HG02759 (cell line): ENCODE measurements at regions not wholly inside any gene's neighbourhood (a gene's known extent, or its start where the extent isn't known, plus 50 kb on each side); places are given as distances from the start of the nearest gene placed in this dataset.
"Not testable (repeated sequence)": the region's sequence is repeated elsewhere in the genome, so short reads cannot be mapped to it uniquely, and the experiment has no call there.

Source experiments
- ATAC-seq: cut with Tn5 transposase; IDR thresholded peaks from one replicate; pipeline ENCODE4 v1.9.1; 2021; ENCODE audit warnings: mild to moderate bottlenecking, moderate library complexity; ENCODE audit not compliant: unreplicated experiment

DNA sequence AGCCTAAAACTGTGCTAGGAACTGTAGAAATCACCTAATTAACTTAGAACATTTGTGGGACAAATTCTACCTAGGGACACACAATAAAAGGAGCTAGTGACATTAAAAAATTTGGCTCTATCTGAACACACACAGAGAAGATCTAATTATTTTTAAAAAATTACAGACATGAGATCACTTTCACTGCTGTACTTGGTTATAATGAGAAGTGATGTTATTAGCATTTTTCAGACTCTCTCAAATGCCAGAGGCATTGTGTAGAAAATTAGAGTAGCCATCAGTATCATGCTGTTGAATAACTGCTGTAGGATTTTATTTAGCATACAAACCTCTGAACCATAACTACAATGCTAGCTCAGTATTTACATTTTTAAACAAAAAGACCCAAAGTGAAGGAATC, 109.1 kb upstream of the ANK2 start:
- no peak for ATAC-seq

DNA sequence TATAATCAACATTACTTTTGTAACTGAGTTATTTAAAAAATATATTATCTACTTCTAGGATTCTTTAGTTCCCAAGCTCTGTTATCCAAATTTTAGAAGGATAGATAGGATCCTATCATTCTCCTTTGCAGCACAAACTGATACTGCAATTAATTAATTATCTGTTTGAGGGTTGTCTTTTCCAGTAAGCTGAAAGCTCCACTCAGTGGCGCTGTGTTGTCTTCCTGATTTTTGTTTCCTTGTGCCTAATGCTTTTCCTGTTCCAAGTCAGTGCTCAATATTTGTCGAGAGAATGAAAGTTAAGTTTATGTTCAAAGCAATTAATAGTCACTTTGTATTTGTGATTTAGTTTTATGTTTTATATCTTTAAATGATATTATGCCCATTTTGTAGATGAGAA, 107.4 kb upstream of the ANK2 start:
- ATAC-seq = no peak

DNA sequence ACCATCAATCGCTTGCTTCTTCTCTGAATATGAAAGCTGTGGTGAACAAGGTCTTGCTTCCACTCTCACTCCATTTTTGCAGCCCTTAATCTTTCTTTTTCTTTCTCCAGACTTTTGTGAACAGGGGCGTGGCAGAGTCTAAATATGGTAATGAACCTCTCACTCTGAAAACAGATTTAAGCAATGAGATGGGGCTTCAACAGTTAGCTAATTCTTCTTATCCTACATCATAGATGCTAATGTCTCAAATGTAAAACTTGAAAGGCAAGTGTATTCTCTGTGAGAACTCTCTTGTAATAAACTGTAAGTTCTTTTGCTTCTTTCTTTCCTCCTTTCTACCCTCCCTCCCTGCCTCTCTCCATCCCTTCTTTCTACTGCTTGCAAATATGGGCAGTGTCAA, 106.5 kb upstream of the ANK2 start:
- no peak for ATAC-seq

- ATAC-seq = no peak
Observed at GRCh38 chr4:112944006-112944405, 105.4 kb upstream of the ANK2 start.

DNA sequence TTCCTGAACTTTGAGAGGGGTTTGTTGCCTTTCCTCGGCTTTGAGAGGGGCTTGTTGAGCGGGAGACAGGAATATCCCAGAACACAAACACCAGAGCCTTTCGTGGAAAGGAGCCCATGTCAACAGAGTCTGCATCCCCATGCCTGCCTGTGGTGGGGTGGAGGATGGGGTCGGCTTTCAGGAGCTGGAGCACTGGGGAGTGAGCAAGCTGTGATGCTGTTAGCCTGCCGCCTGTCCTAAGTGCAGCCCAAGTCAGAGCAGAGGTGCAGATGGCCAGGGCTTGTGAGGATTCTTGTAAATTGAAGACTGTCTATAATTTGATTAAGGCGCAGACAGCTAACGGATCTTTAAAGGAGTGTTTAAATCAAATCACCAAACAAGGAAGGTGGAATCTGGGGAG, 103.3 kb upstream of the ANK2 start:
- ATAC-seq = no peak

- no peak for ATAC-seq
Observed at GRCh38 chr4:112947616-112948015, 101.8 kb upstream of the ANK2 start.

GRCh38 chr4:112951362-112952312, 97.8 kb upstream of the ANK2 start:
- ATAC-seq = no peak

GRCh38 chr4:112952313-112952700, 97.1 kb upstream of the ANK2 start:
- no peak for ATAC-seq

- ATAC-seq = no peak
Observed at GRCh38 chr4:112953262-112953661, 96.2 kb upstream of the ANK2 start.

DNA sequence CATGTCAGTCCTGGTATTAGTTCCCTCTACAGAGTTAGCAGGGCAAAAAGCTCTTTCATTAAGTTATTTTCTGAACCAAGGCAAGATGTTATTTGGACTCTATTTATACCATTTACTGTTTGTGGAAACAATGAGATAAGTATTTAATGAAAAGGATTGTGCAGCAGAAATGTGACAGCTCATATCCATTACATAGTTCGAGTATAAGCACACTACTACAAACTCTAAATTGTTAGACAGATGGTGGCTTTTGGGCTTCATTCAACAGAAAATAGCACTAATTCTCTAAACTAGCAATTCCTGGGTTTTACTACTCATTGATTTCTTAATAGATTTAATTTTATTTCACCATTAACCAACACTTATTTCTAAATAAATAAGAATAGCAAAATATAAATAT, 95.2 kb upstream of the ANK2 start:
- ATAC-seq = no peak

GRCh38 chr4:112956484-112956896, 93.0 kb upstream of the ANK2 start:
- ATAC-seq = no peak

DNA sequence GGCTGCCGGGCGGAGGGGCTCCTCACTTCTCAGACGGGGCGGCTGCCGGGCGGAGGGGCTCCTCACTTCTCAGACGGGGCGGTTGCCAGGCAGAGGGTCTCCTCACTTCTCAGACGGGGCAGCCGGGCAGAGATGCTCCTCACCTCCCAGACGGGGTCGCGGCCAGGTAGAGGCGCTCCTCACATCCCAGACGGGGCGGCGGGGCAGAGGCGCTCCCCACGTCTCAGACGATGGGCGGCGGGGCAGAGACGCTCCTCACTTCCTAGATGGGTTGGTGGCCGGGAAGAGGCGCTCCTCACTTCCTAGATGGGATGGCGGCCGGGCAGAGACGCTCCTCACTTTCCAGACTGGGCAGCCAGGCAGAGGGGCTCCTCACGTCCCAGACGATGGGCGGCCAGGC, 91.7 kb upstream of the ANK2 start:
- ATAC-seq = not testable (repeated sequence)

DNA sequence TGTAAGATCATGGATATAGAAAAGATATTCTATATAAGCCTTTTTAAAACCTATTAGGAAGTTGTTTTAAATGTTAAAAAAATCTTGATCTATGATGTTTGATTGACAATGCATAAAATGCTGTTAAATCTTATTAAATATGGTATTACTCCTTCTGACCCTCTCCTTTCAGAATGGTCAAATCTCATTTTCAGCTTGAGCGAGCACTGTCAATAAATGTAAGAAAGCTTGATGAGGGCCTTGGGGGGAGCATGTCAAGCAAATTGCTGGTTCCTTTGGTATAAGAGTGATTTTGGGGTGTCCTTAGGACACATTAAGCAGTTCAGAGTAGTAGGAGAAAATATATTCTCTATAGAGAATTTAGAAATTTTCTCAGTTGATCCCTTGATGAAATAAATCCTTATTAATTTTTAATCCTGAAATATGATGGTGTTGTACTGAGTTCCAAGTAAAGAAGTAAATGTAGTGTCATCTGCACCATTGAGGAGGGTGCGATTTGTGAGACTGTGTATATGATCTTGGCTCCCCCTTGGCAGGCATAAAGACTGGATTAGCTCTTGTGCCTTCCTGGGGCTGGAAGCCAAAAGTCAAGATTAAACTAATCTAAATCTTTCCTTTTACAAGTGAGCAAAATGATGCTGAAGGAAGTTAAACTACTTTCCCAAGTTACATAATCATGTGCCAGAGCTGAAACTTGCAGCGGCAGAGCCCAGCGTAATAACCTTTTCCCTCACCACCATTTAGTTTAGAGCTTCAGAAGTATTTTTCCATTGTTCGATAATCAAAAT, 82.6 kb upstream of the ANK2 start:
- ATAC-seq = no peak

DNA sequence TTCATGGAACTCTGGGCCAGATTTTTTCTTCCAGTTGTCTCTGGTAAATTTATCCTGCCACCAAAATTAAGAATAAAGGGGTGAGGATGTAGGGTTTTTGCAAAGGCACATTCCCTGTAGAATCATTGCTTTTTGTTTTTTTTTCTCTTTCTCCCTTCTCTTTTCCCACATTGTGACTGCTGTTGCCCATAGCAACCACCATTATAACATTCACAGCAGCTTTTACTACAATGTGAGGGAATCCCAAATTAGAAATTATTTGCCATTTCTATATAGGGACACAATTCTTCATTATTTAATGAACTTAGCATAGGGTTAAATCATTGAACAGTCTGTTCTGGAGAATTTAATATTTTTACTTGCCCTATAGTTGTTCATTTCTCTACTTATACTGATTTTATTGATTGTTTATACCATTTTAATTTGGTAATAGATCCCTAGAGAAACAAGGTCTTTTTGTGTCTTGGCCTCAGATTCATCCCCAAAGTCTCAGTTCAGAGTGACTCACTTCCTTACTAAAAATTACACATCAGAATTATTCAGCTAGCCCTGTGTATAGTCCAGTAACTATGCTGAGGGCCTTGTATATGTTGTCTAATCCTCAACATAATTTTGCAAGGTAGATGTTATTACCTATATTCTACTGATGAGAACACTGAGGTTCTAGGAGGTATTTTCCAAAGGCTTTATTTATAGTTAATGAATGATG, 80.8 kb upstream of the ANK2 start:
- ATAC-seq = no peak

DNA sequence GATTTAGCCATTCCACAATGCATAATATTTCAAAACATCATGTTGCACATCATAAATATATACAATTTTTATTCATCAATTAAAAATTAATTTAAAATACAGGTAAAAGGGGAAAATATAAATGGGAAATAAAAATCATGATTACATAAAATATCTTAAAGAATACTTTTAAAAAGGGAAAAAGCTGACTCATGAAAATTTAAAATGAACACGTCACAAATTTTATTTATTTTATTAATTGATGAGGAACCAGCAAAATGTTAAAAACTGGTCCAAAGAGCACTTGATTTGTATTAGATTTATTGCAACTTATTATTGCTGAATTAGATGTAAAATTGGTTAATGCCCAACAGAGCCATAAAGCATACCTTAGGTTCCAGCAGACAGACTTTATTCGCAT, 78.5 kb upstream of the ANK2 start:
- ATAC-seq = no peak

GRCh38 chr4:112973750-112974251, 75.7 kb upstream of the ANK2 start:
- no peak for ATAC-seq

- no peak for ATAC-seq
Observed at GRCh38 chr4:112975567-112976355, 73.7 kb upstream of the ANK2 start.

DNA sequence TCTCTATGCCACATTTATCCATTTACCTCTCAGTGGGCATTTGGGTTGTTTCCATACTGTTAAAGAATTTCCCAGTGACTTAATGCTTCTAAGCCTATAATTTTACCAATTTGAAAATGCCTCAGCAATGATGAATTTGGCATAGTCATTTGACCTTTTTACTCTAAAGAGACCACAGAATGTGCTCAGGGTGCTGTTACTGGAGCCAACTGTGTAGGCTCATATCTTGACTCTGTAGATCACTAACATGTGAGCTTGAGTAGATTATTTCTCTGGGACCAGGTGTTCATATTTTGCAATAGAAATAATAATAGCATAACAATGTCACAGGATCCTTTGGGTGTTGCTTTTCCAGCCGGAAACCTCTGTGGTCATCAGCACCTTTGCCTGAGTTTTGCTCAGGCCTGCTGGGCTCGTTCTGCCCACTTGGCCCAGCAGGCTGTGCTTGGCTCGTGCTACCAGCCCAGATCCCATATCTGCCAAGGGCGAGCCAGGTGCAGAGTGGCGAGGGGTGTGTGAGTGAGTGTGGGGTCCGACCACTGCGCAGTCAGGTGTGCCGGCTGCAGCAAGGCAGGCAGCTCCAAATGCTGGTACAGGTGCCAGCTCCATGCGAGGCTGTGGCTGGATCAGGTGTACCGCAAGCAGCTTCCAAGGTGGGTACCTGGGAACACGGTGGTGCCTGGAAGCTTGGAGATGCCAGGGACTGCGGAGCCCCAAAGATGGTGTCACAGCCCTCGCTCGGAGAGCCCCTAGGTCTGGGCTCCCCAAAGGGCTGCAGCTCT, 70.6 kb upstream of the ANK2 start:
- ATAC-seq = no peak

- ATAC-seq = no peak
Observed at GRCh38 chr4:112979881-112980421, 69.5 kb upstream of the ANK2 start.
